ENCODE measurements at regions not wholly inside any gene's neighbourhood (a gene's known extent, or its start where the extent isn't known, plus 50 kb on each side); places are given as distances from the start of the nearest gene placed in this dataset.

DNA sequence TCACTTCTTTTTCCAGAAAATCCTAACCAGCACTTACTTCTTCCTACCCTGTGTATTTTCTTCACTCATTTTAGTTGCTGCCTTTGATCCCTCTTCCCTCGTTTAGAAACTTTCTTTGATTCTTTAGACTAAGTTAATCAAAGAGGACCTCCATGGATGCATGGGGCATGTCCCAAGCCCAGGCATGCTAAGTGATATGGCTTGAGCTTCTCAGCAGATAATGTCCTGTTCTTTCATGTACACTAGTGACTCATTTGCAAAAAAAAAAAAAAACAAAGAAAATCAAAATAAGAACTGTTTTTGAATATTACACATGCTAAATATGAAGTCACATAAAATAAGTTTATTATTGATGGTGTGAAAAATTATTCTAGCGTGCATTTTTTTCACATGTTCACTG, 800.9 kb downstream of the SATB2 start (continued):
- TF ChIP-seq, protein P1, sequence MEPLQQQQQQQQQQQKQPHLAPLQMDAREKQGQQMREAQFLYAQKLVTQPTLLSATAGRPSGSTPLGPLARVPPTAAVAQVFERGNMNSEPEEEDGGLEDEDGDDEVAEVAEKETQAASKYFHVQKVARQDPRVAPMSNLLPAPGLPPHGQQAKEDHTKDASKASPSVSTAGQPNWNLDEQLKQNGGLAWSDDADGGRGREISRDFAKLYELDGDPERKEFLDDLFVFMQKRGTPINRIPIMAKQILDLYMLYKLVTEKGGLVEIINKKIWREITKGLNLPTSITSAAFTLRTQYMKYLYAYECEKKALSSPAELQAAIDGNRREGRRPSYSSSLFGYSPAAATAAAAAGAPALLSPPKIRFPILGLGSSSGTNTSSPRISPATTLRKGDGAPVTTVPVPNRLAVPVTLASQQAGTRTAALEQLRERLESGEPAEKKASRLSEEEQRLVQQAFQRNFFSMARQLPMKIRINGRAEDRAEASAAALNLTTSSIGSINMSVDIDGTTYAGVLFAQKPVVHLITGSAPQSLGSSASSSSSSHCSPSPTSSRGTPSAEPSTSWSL (CRISPR knock-in tag; IDR thresholded peaks at IDR 0.05; ENCODE audit: borderline replicate concordance) = no peak
- TF ChIP-seq, protein P2, sequence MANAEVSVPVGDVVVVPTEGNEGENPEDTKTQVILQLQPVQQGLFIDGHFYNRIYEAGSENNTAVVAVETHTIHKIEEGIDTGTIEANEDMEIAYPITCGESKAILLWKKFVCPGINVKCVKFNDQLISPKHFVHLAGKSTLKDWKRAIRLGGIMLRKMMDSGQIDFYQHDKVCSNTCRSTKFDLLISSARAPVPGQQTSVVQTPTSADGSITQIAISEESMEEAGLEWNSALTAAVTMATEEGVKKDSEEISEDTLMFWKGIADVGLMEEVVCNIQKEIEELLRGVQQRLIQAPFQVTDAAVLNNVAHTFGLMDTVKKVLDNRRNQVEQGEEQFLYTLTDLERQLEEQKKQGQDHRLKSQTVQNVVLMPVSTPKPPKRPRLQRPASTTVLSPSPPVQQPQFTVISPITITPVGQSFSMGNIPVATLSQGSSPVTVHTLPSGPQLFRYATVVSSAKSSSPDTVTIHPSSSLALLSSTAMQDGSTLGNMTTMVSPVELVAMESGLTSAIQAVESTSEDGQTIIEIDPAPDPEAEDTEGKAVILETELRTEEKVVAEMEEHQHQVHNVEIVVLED (CRISPR knock-in tag; IDR thresholded peaks at IDR 0.05) = no peak
- TF ChIP-seq BMI1 (IDR thresholded peaks at IDR 0.05; ENCODE audit: low read length) (no peak), KLF6 (CRISPR knock-in tag; IDR thresholded peaks at IDR 0.05; ENCODE audit: borderline replicate concordance) (no peak)
- TF ChIP-seq, protein P3, sequence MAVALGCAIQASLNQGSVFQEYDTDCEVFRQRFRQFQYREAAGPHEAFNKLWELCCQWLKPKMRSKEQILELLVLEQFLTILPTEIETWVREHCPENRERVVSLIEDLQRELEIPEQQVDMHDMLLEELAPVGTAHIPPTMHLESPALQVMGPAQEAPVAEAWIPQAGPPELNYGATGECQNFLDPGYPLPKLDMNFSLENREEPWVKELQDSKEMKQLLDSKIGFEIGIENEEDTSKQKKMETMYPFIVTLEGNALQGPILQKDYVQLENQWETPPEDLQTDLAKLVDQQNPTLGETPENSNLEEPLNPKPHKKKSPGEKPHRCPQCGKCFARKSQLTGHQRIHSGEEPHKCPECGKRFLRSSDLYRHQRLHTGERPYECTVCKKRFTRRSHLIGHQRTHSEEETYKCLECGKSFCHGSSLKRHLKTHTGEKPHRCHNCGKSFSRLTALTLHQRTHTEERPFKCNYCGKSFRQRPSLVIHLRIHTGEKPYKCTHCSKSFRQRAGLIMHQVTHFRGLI (CRISPR knock-in tag; IDR thresholded peaks at IDR 0.05) = no peak
- TF ChIP-seq, protein P4, sequence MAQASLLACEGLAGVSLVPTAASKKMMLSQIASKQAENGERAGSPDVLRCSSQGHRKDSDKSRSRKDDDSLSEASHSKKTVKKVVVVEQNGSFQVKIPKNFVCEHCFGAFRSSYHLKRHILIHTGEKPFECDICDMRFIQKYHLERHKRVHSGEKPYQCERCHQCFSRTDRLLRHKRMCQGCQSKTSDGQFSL (CRISPR knock-in tag; IDR thresholded peaks at IDR 0.05) = no peak
- TF ChIP-seq, protein P4 (tag; IDR thresholded peaks at IDR 0.05) = no peak
